Lower lobe of right lung (tissue), 2 donors: ENCODE measurements at regions not wholly inside any gene's neighbourhood (a gene's known extent, or its start where the extent isn't known, plus 50 kb on each side); places are given as distances from the start of the nearest gene placed in this dataset.

Source experiments
- ATAC-seq, 2 donors: fragments of 200-7000 bp; cut with Tn5 transposase; one replicate each; pipeline ENCODE4 v1.9.1; 2020 to 2022; ENCODE audit warnings: mild to moderate bottlenecking in 2 of 2, moderate library complexity in 2 of 2
- DNase-seq: peaks from one replicate; pipeline ENCODE4 v3.0.0-alpha.2; 2020
- H3K27ac ChIP-seq: fragments of 200-600 bp; one replicate; pipeline ENCODE4 v1.8.0; 2022
- H3K27me3 ChIP-seq: fragments of 200-600 bp; one replicate; pipeline ENCODE4 v1.8.0; 2022; ENCODE audit warnings: low read depth
- H3K36me3 ChIP-seq: fragments of 200-600 bp; one replicate; pipeline ENCODE4 v1.8.0; 2022; ENCODE audit warnings: mild to moderate bottlenecking
- H3K4me1 ChIP-seq: fragments of 200-600 bp; one replicate; pipeline ENCODE4 v1.8.0; 2022
- H3K4me3 ChIP-seq: fragments of 200-600 bp; one replicate; pipeline ENCODE4 v1.8.0; 2022; ENCODE audit warnings: mild to moderate bottlenecking
- H3K9me3 ChIP-seq: fragments of 200-600 bp; one replicate; pipeline ENCODE4 v1.8.0; 2022
- CTCF ChIP-seq: fragments of 200-600 bp; IDR thresholded peaks from one replicate; pipeline ENCODE4 v1.8.0; 2022; ENCODE audit warnings: antibody characterized with exemption, mild to moderate bottlenecking
- intact Hi-C: fragments of 100-400 bp; cut with DNase I; formaldehyde crosslinking; loops from one replicate; pipeline ENCODE4 v1.11.0; 2022
- donor health status: DM: no; HTN: yes; CAD: no; lungs with severe emphysema.

- Histone ChIP-seq H3K4me3 (no peak overlapping the region), H3K36me3 (no peaks in the 10 kb centered on the region), H3K27ac (no peak overlapping the region), H3K4me1 (no peaks in the 10 kb centered on the region), H3K27me3 (no peaks in the 10 kb centered on the region), H3K9me3 (no peaks in the 10 kb centered on the region)
- intact Hi-C loops = no loop called here
- no peak for TF ChIP-seq CTCF
- peak in 1 of 2 donors; percentile 41 for ATAC-seq
- DNase-seq = no peak
Measured at GRCh38 chr3:177371888-177372287, 174.6 kb upstream of the TBL1XR1 start.

- Histone ChIP-seq H3K27ac (no peak overlapping the region), H3K4me1 (no peaks in the 10 kb centered on the region), H3K27me3 (no peaks in the 10 kb centered on the region), H3K36me3 (no peaks in the 10 kb centered on the region), H3K4me3 (no peak overlapping the region), H3K9me3 (no peaks in the 10 kb centered on the region)
- no peak for TF ChIP-seq CTCF
- DNase-seq = no peak
- ATAC-seq = no peak
- intact Hi-C loops = no loop called here
Measured at GRCh38 chr3:177374323-177374722, 177.0 kb upstream of the TBL1XR1 start.

GRCh38 chr3:177375316-177375715 is 178.0 kb upstream of the TBL1XR1 start:
- ATAC-seq = no peak
- H3K4me1 ChIP-seq = no peaks in the 10 kb centered on the region
- intact Hi-C loops = no loop called here

DNA sequence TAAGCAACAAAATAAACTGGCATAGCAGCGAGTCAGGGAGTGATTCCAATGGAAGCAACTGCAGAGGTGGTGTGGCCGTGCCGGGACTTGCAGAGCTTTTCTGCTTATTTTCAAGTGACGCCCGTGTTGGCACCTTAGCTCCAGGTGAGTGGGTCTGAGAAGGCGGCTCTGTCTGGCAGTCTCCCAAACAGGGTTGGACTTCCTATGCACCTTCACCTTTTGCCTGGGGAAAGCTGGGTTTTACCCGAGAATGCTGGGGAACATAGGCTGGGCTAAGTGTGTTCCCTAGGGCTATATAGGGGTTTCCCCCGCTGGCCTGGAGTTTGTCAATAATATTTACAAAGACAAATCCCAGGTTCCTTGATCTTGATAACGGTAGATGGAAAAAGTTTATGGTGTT is 179.9 kb upstream of the TBL1XR1 start:
- H3K4me1 ChIP-seq = no peaks in the 10 kb centered on the region
- no peak for TF ChIP-seq CTCF
- no peaks in the 10 kb centered on the region for H3K36me3 ChIP-seq
- peaks cover 6% of the 10 kb centered on the region for H3K9me3 ChIP-seq
- intact Hi-C loops = no loop called here
- H3K4me3 ChIP-seq = no peak overlapping the region
- H3K27ac ChIP-seq = no peak overlapping the region
- no peaks in the 10 kb centered on the region for H3K27me3 ChIP-seq
- peak; percentile 62 for DNase-seq
- ATAC-seq = peak; percentile 40 to 59

More at GRCh38 chr3:177375316-177375715, 178.0 kb upstream of the TBL1XR1 start:
- Histone ChIP-seq H3K36me3 (no peaks in the 10 kb centered on the region), H3K27ac (no peak overlapping the region), H3K9me3 (no peaks in the 10 kb centered on the region), H3K4me3 (no peak overlapping the region), H3K27me3 (no peaks in the 10 kb centered on the region)
- no peak for DNase-seq
- no peak for TF ChIP-seq CTCF

DNA sequence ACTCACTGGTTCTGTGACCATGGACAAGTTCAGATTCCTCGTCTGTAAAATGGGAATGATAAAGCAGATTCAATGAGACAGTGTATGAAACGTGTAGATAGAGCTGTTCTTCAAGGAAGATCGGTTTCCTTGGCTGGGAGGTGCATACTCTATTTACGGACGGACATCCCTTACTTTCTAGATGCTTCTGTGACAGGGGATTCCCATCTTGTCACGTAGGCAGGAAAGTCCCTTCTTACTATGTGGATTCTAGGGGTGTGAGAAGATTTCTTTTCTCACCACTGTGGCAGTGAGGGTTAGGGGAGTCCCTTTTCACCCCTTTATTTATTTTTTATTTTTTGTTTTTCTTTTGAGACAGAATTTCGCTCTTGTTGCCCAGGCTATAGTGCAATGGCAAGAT is 180.9 kb upstream of the TBL1XR1 start:
- ATAC-seq (no peak), DNase-seq (no peak)
- no peak overlapping the region for H3K4me3 ChIP-seq
- no peaks in the 10 kb centered on the region for H3K4me1 ChIP-seq
- H3K36me3 ChIP-seq = no peaks in the 10 kb centered on the region
- TF ChIP-seq CTCF = no peak
- no peaks in the 10 kb centered on the region for H3K27me3 ChIP-seq
- intact Hi-C loops = no loop called here
- peaks cover 6% of the 10 kb centered on the region for H3K9me3 ChIP-seq
- H3K27ac ChIP-seq = no peak overlapping the region

DNA sequence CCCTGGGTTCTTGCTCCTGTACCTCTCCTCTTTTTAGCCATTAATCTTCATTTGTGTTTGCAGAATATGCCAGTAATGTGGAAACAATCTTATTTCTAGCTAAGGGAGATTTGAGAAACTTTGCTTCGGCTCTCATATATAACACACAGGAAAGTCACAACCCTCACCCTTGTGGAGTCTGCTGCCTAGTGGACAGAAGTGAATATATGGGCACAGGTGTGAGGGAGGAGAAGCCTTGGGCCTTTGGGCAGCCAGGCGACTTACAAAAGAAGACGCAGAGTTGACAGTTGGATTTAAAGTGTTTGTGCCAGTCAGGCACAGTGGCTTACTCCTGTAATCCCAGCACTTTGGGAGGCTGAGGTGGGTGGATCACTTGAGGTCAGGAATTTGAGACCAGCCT is 181.8 kb upstream of the TBL1XR1 start:
- intact Hi-C loops = no loop called here
- ATAC-seq (no peak), DNase-seq (no peak)
- Histone ChIP-seq H3K36me3 (no peaks in the 10 kb centered on the region), H3K27ac (no peak overlapping the region), H3K4me3 (no peak overlapping the region), H3K27me3 (no peaks in the 10 kb centered on the region), H3K9me3 (peaks cover 6% of the 10 kb centered on the region), H3K4me1 (no peaks in the 10 kb centered on the region)
- no peak for TF ChIP-seq CTCF
